ENCODE measurements at regions not wholly inside any gene's neighbourhood (a gene's known extent, or its start where the extent isn't known, plus 50 kb on each side); places are given as distances from the start of the nearest gene placed in this dataset.

DNA sequence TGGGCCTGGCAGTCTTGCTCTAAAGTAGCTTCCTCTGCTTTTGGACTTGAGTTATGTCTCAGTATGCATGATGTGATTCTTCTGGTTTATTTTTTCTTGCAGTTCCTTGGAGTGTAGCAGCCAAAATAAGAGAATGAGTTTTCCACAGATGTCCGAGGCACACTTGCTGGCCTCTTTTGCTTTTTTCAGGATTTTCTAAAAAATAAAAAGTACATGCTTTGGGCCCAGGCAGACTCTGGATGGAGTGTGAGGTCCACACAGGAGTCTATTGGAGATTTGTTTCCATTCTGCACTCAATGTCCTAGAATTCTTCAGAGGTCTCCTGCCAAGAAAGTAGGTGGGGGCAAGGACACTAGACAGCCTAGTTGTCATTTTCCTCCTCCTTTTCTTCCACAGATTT, 477.6 kb downstream of the EPM2A start:
- intact Hi-C loops (cut with micrococcal nuclease; ENCODE audit: unreplicated experiment): no loop called here
- TF ChIP-seq, protein P1, sequence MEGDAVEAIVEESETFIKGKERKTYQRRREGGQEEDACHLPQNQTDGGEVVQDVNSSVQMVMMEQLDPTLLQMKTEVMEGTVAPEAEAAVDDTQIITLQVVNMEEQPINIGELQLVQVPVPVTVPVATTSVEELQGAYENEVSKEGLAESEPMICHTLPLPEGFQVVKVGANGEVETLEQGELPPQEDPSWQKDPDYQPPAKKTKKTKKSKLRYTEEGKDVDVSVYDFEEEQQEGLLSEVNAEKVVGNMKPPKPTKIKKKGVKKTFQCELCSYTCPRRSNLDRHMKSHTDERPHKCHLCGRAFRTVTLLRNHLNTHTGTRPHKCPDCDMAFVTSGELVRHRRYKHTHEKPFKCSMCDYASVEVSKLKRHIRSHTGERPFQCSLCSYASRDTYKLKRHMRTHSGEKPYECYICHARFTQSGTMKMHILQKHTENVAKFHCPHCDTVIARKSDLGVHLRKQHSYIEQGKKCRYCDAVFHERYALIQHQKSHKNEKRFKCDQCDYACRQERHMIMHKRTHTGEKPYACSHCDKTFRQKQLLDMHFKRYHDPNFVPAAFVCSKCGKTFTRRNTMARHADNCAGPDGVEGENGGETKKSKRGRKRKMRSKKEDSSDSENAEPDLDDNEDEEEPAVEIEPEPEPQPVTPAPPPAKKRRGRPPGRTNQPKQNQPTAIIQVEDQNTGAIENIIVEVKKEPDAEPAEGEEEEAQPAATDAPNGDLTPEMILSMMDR (IDR thresholded peaks at IDR 0.05; ENCODE audit: unreplicated experiment): no peak
- H3K27me3 Mint-ChIP-seq (ENCODE audit: unreplicated experiment): no peaks in the 10 kb centered on the region
- BruUV-seq (replicated peaks): no TSS peak
- no peak overlapping the region for H3K4me3 Mint-ChIP-seq (ENCODE audit: low read depth, unreplicated experiment)
- H3K36me3 Mint-ChIP-seq (ENCODE audit: insufficient read depth, unreplicated experiment): no peaks in the 10 kb centered on the region
- H3K27ac Mint-ChIP-seq (ENCODE audit: unreplicated experiment): no peak overlapping the region
- peaks cover 2% of the 10 kb centered on the region for H3K9me3 Mint-ChIP-seq (ENCODE audit: low read depth, unreplicated experiment)
- DNase-seq: no peak
- CTCF ChIA-PET: no interaction called here
- H3K4me1 Mint-ChIP-seq (ENCODE audit: low read depth, unreplicated experiment): no peaks in the 10 kb centered on the region

DNA sequence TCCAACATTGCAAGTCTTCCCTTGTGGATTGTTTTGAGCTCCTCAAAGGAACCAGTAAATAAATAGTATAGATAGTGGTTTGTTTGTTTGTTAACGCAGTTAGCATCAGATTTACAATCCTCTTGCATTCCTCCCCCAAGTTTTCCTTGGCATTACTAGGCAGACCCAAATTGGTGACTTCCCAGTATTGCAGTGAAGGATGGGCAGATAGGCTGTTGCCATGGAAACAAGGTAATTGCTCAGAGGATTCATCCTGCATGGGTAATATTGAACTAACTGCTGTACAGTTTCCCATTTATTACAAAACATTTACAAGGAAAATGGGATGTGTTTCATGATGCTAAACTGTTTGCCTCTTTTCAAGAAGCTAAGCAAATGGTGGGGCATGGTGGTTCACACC, 477.2 kb downstream of the EPM2A start:
- H3K9me3 Mint-ChIP-seq (ENCODE audit: low read depth, unreplicated experiment): peaks cover 2% of the 10 kb centered on the region
- intact Hi-C loops (cut with micrococcal nuclease; ENCODE audit: unreplicated experiment): no loop called here
- no peaks in the 10 kb centered on the region for H3K36me3 Mint-ChIP-seq (ENCODE audit: insufficient read depth, unreplicated experiment)
- no peak overlapping the region for H3K27ac Mint-ChIP-seq (ENCODE audit: unreplicated experiment)
- H3K4me3 Mint-ChIP-seq (ENCODE audit: low read depth, unreplicated experiment): no peak overlapping the region
- no peak for DNase-seq
- no peaks in the 10 kb centered on the region for H3K27me3 Mint-ChIP-seq (ENCODE audit: unreplicated experiment)
- no TSS peak for BruUV-seq (replicated peaks)
- TF ChIP-seq, protein P1 (IDR thresholded peaks at IDR 0.05; ENCODE audit: unreplicated experiment): no peak
- H3K4me1 Mint-ChIP-seq (ENCODE audit: low read depth, unreplicated experiment): no peaks in the 10 kb centered on the region
- CTCF ChIA-PET: no interaction called here

DNA sequence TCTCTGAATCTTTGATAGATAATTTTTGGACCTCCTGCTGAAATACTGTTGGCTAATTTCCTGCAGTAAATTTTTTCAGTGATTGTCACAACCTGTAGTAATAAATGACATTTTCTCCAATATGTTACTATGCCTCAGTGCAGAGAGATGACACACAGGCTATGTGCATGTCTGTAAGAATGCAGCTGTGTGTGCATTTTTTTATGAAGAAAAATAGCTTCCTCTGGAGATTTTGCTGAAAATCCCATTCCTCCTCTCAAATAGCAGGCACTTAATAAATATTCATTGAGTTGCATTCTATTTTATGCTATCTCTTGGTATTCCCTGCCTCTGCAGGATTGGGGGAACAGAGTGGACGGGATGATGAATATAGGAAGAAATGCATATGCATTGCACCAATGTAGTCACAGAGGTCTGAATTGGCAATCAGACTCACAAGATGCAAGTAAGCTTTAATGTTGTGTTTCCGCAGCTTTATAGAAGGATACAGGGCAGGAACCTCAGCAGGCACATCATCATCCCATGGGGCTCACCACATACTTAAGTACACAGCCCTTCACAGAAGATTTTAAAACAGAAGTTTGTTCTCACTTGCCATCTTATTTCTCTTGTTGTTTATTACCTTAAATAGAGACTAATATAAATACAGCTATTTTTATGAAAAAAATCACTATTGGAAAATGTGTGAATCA, 474.7 kb downstream of the EPM2A start:
- BruUV-seq (replicated peaks): no TSS peak
- no peak overlapping the region for H3K27ac Mint-ChIP-seq (ENCODE audit: unreplicated experiment)
- TF ChIP-seq, protein P1 (IDR thresholded peaks at IDR 0.05; ENCODE audit: unreplicated experiment): no peak

DNA sequence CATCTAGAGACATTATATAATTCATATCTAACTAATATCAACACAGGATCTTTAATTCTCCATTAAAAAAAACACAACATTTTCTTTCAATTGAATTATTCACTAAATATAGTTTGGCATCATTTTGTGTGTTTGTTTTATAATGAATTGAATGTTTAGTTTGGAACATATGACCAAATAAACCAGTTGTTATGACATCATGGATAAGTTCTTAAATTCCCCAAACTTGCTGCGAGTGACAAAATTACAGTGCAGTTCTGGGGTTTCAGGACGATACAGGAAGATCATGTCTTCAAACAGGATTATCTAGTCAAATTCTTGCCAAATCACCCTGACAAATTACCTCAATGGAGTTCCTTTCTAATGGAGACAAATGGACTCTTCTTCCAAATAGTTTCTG, 473.6 kb downstream of the EPM2A start:
- CTCF ChIA-PET: no interaction called here
- Mint-ChIP-seq H3K4me3 (ENCODE audit: low read depth, unreplicated experiment) (no peak overlapping the region), H3K27me3 (ENCODE audit: unreplicated experiment) (no peaks in the 10 kb centered on the region), H3K4me1 (ENCODE audit: low read depth, unreplicated experiment) (no peaks in the 10 kb centered on the region), H3K27ac (ENCODE audit: unreplicated experiment) (no peak overlapping the region), H3K36me3 (ENCODE audit: insufficient read depth, unreplicated experiment) (no peaks in the 10 kb centered on the region), H3K9me3 (ENCODE audit: low read depth, unreplicated experiment) (peaks cover 2% of the 10 kb centered on the region)
- TF ChIP-seq, protein P1 (IDR thresholded peaks at IDR 0.05; ENCODE audit: unreplicated experiment): no peak
- intact Hi-C loops (cut with micrococcal nuclease; ENCODE audit: unreplicated experiment): no loop called here
- no peak for DNase-seq
- BruUV-seq (replicated peaks): no TSS peak

More for the DNA sequence above, 474.7 kb downstream of the EPM2A start:
- CTCF ChIA-PET: no interaction called here
- Mint-ChIP-seq H3K9me3 (ENCODE audit: low read depth, unreplicated experiment) (peaks cover 2% of the 10 kb centered on the region), H3K36me3 (ENCODE audit: insufficient read depth, unreplicated experiment) (no peaks in the 10 kb centered on the region), H3K27me3 (ENCODE audit: unreplicated experiment) (no peaks in the 10 kb centered on the region), H3K4me3 (ENCODE audit: low read depth, unreplicated experiment) (no peak overlapping the region), H3K4me1 (ENCODE audit: low read depth, unreplicated experiment) (no peaks in the 10 kb centered on the region)
- intact Hi-C loops (cut with micrococcal nuclease; ENCODE audit: unreplicated experiment): no loop called here
- DNase-seq: no peak
